Gastroesophageal sphincter (tissue), 3 donors: ENCODE measurements at regions not wholly inside any gene's neighbourhood (a gene's known extent, or its start where the extent isn't known, plus 50 kb on each side); places are given as distances from the start of the nearest gene placed in this dataset.

ENCODE experiments used
- POLR2AphosphoS5 ChIP-seq: sonication (generic); formaldehyde crosslinking; IDR thresholded peaks from one replicate; pipeline ENCODE4 v1.6.1; 2017; ENCODE audit warnings: antibody characterized with exemption
- TF ChIP-seq, protein P1 (sequence below), 4 experiments: fragments of 200-600 bp in 2 of 4; fragments of 450-650 bp in 2 of 4; sonication (generic) in 1 of 4; IDR thresholded peaks; one replicate each; pipeline ENCODE4 v1.5.1; 2017 to 2019; ENCODE audit warnings: antibody characterized with exemption in 4 of 4, mild to moderate bottlenecking in 2 of 4, moderate library complexity in 2 of 4

GRCh38 chrX:1788300-1788911, 173.5 kb downstream of the ASMT start:
- TF ChIP-seq, protein P1, sequence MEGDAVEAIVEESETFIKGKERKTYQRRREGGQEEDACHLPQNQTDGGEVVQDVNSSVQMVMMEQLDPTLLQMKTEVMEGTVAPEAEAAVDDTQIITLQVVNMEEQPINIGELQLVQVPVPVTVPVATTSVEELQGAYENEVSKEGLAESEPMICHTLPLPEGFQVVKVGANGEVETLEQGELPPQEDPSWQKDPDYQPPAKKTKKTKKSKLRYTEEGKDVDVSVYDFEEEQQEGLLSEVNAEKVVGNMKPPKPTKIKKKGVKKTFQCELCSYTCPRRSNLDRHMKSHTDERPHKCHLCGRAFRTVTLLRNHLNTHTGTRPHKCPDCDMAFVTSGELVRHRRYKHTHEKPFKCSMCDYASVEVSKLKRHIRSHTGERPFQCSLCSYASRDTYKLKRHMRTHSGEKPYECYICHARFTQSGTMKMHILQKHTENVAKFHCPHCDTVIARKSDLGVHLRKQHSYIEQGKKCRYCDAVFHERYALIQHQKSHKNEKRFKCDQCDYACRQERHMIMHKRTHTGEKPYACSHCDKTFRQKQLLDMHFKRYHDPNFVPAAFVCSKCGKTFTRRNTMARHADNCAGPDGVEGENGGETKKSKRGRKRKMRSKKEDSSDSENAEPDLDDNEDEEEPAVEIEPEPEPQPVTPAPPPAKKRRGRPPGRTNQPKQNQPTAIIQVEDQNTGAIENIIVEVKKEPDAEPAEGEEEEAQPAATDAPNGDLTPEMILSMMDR (IDR thresholded peaks at IDR 0.05), result no peak
- TF ChIP-seq POLR2AphosphoS5, result no peak
